ENCODE measurements at regions not wholly inside any gene's neighbourhood (a gene's known extent, or its start where the extent isn't known, plus 50 kb on each side); places are given as distances from the start of the nearest gene placed in this dataset.

GRCh38 chr14:101507836-101508150 lies 53.5 kb upstream of the DIO3 start:
- TF ChIP-seq CTCF (conservative IDR thresholded peaks at IDR 0.05; ENCODE audit: low read depth): no peak
- ChIA-PET CTCF (no interaction called here), POLR2A (ENCODE audit: low non-redundant PET) (no interaction called here)
- no peak for DNase-seq (ENCODE audit: low spot score)
- no peak overlapping the region for H3K27ac ChIP-seq

GRCh38 chr14:101508196-101508947 lies 52.9 kb upstream of the DIO3 start:
- ChIA-PET POLR2A (ENCODE audit: low non-redundant PET) (interaction anchor here (0.6 kb wide), 1 partner anchor 325 kb away, joined by 7 read pairs; no protein-coding TSS in a partner anchor), CTCF (no interaction called here)
- no peak overlapping the region for H3K27ac ChIP-seq
- no peak for DNase-seq (ENCODE audit: low spot score)
- no peak for TF ChIP-seq CTCF (conservative IDR thresholded peaks at IDR 0.05; ENCODE audit: low read depth)

GRCh38 chr14:101508948-101509729 lies 52.2 kb upstream of the DIO3 start:
- no peak for DNase-seq (ENCODE audit: low spot score)
- ChIA-PET CTCF (no interaction called here), POLR2A (ENCODE audit: low non-redundant PET) (interaction anchor here (0.6 kb wide), 1 partner anchor 326 kb away, joined by 7 read pairs; no protein-coding TSS in a partner anchor)
- H3K27ac ChIP-seq: no peak overlapping the region
- no peak for TF ChIP-seq CTCF (conservative IDR thresholded peaks at IDR 0.05; ENCODE audit: low read depth)

- no peak for TF ChIP-seq CTCF (conservative IDR thresholded peaks at IDR 0.05; ENCODE audit: low read depth)
- ChIA-PET POLR2A (ENCODE audit: low non-redundant PET) (no interaction called here), CTCF (no interaction called here)
- H3K27ac ChIP-seq: no peak overlapping the region
- no peak for DNase-seq (ENCODE audit: low spot score)
Observed at GRCh38 chr14:101509730-101510371, 51.4 kb upstream of the DIO3 start.

GRCh38 chr14:101511199-101511598 lies 50.1 kb upstream of the DIO3 start:
- no peak for DNase-seq (ENCODE audit: low spot score)
- H3K27ac ChIP-seq: no peak overlapping the region
- TF ChIP-seq CTCF (conservative IDR thresholded peaks at IDR 0.05; ENCODE audit: low read depth): no peak
- ChIA-PET CTCF (interaction anchor here (0.6 kb wide), 1 partner anchor 26 kb away, joined by 3 read pairs; no protein-coding TSS in a partner anchor), POLR2A (ENCODE audit: low non-redundant PET) (no interaction called here)

Data from RWPE1 (cell line).